ENCODE measurements at regions not wholly inside any gene's neighbourhood (a gene's known extent, or its start where the extent isn't known, plus 50 kb on each side); places are given as distances from the start of the nearest gene placed in this dataset.

GRCh38 chr3:144687862-144688261 is 716.2 kb downstream of the DIPK2A start:
- peaks cover 14% of the 10 kb centered on the region for H3K9me3 Mint-ChIP-seq
- no peak for TF ChIP-seq EZH2 (IDR thresholded peaks at IDR 0.05; ENCODE audit: low read depth, unreplicated experiment)
- peak; percentile 58 to 77 for TF ChIP-seq CTCF (conservative IDR thresholded peaks at IDR 0.05; ENCODE audit: low read depth in 2 of 2)
- Histone ChIP-seq H3K4me2 (no peak overlapping the region), H3K79me2 (replicated peaks; ENCODE audit: insufficient read depth) (no peaks in the 10 kb centered on the region), H3K27me3 (ENCODE audit: insufficient read depth) (no peaks in the 10 kb centered on the region), H3K9me2 (ENCODE audit: insufficient read depth) (no peaks in the 10 kb centered on the region), H3F3A (replicated peaks; ENCODE audit: low read depth) (no peaks in the 10 kb centered on the region), H4K20me1 (replicated peaks; ENCODE audit: insufficient read depth) (no peaks in the 10 kb centered on the region), H3K4me1 (ENCODE audit: insufficient read depth) (peaks cover 15% of the 10 kb centered on the region), H3K27ac (ENCODE audit: low read depth) (no peak overlapping the region), H3K36me3 (ENCODE audit: insufficient read depth) (no peaks in the 10 kb centered on the region), H3K4me3 (no peak overlapping the region), H2AFZ (no peak overlapping the region)
- no peak overlapping the region for H3K27ac Mint-ChIP-seq
- DNase-seq (ENCODE audit: low spot score) (peak; percentile 61), ATAC-seq (no peak)
- peaks cover 9% of the 10 kb centered on the region; the same call in 2 of the 3 replicates for H3K36me3 Mint-ChIP-seq (ENCODE audit: low read depth)
- no peaks in the 10 kb centered on the region for H3K27me3 Mint-ChIP-seq (ENCODE audit: insufficient read depth, low read depth, poor library complexity)
- H3K4me1 Mint-ChIP-seq = peaks cover 11% of the 10 kb centered on the region; the same call in 2 of the 3 replicates
- H3K4me3 Mint-ChIP-seq = no peak overlapping the region

GRCh38 chr3:144692488-144692887 is 720.9 kb downstream of the DIPK2A start:
- Mint-ChIP-seq H3K4me1 (peaks cover 5% of the 10 kb centered on the region; the same call in 2 of the 3 replicates), H3K27me3 (ENCODE audit: insufficient read depth, low read depth, poor library complexity) (no peaks in the 10 kb centered on the region), H3K9me3 (peaks cover 14% of the 10 kb centered on the region), H3K36me3 (ENCODE audit: low read depth) (peaks cover 9% of the 10 kb centered on the region; the same call in 2 of the 3 replicates), H3K27ac (no peak overlapping the region), H3K4me3 (no peak overlapping the region)
- Histone ChIP-seq H3K27ac (ENCODE audit: low read depth) (no peak overlapping the region), H3K4me2 (no peak overlapping the region), H3F3A (replicated peaks; ENCODE audit: low read depth) (no peaks in the 10 kb centered on the region), H2AFZ (no peak overlapping the region), H3K36me3 (ENCODE audit: insufficient read depth) (no peaks in the 10 kb centered on the region), H3K4me1 (ENCODE audit: insufficient read depth) (peaks cover 7% of the 10 kb centered on the region; the same call in 1 of the 2 replicates), H4K20me1 (replicated peaks; ENCODE audit: insufficient read depth) (no peaks in the 10 kb centered on the region), H3K79me2 (replicated peaks; ENCODE audit: insufficient read depth) (no peaks in the 10 kb centered on the region), H3K9me2 (ENCODE audit: insufficient read depth) (no peaks in the 10 kb centered on the region), H3K27me3 (ENCODE audit: insufficient read depth) (no peaks in the 10 kb centered on the region), H3K4me3 (no peak overlapping the region)
- DNase-seq (ENCODE audit: low spot score) (no peak), ATAC-seq (no peak)
- no peak for TF ChIP-seq STAT1 (IDR thresholded peaks at IDR 0.05; ENCODE audit: unreplicated experiment)
- no peak for TF ChIP-seq POLR2AphosphoS5 (IDR thresholded peaks at IDR 0.05; ENCODE audit: low read depth)
- TF ChIP-seq ZNF114 (CRISPR knock-in tag; IDR thresholded peaks at IDR 0.05) = no peak
- TF ChIP-seq NANOG (IDR thresholded peaks at IDR 0.05; ENCODE audit: borderline replicate concordance) = no peak
- no peak for TF ChIP-seq ZNF331 (CRISPR knock-in tag; IDR thresholded peaks at IDR 0.05; ENCODE audit: low read depth)
- no peak for TF ChIP-seq ZNF462 (CRISPR knock-in tag; IDR thresholded peaks at IDR 0.05)
- TF ChIP-seq REST (IDR thresholded peaks at IDR 0.05; ENCODE audit: unreplicated experiment) = no peak
- no peak for TF ChIP-seq ETS1 (IDR thresholded peaks at IDR 0.05)
